Loucy (cell line): ENCODE measurements at regions not wholly inside any gene's neighbourhood (a gene's known extent, or its start where the extent isn't known, plus 50 kb on each side); places are given as distances from the start of the nearest gene placed in this dataset.

Experiments used
- CTCF ChIP-seq: fragments of 200-600 bp; sonication (generic); conservative IDR thresholded peaks from 2 replicates; pipeline ENCODE4 v1.5.1; 2014; ENCODE audit warnings: mild to moderate bottlenecking, antibody characterized with exemption, low read length
- EZH2phosphoT487 ChIP-seq: fragments of 200-600 bp; IDR thresholded peaks from 2 replicates; pipeline ENCODE4 v1.6.1; 2018; ENCODE audit warnings: antibody characterized with exemption, mild to moderate bottlenecking, moderate library complexity, borderline replicate concordance

GRCh38 chr11:80632691-80633090, 1191.9 kb upstream of the TENM4 start:
- no peak for TF ChIP-seq EZH2phosphoT487
- TF ChIP-seq CTCF = no peak
